ENCODE measurements at regions not wholly inside any gene's neighbourhood (a gene's known extent, or its start where the extent isn't known, plus 50 kb on each side); places are given as distances from the start of the nearest gene placed in this dataset.

GRCh38 chr4:159035570-159035969 is 67.3 kb upstream of the RAPGEF2 start:
- H3K4me3 Mint-ChIP-seq (ENCODE audit: low read depth): no peak overlapping the region
- no peaks in the 10 kb centered on the region for H3K36me3 Mint-ChIP-seq (ENCODE audit: insufficient read depth)
- DNase-seq (ENCODE audit: low spot score, unreplicated experiment): no peak
- no peak for TF ChIP-seq CTCF (IDR thresholded peaks at IDR 0.05; ENCODE audit: unreplicated experiment)
- no peak overlapping the region for H3K27ac Mint-ChIP-seq
- no peaks in the 10 kb centered on the region for H3K9me3 Mint-ChIP-seq (ENCODE audit: low read depth)
- H3K4me1 Mint-ChIP-seq (ENCODE audit: low read depth): peaks cover 6% of the 10 kb centered on the region
- H3K27me3 Mint-ChIP-seq: peaks cover 4% of the 10 kb centered on the region

GRCh38 chr4:159038536-159038935 is 64.3 kb upstream of the RAPGEF2 start:
- Mint-ChIP-seq H3K27me3 (peaks cover 4% of the 10 kb centered on the region), H3K9me3 (ENCODE audit: low read depth) (no peaks in the 10 kb centered on the region), H3K4me1 (ENCODE audit: low read depth) (peaks cover 1% of the 10 kb centered on the region), H3K4me3 (ENCODE audit: low read depth) (no peak overlapping the region), H3K36me3 (ENCODE audit: insufficient read depth) (no peaks in the 10 kb centered on the region), H3K27ac (no peak overlapping the region)
- TF ChIP-seq CTCF (IDR thresholded peaks at IDR 0.05; ENCODE audit: unreplicated experiment): no peak
- no peak for DNase-seq (ENCODE audit: low spot score, unreplicated experiment)

- DNase-seq (ENCODE audit: low spot score, unreplicated experiment): no peak
- TF ChIP-seq CTCF (IDR thresholded peaks at IDR 0.05; ENCODE audit: unreplicated experiment): no peak
- no peaks in the 10 kb centered on the region for H3K36me3 Mint-ChIP-seq (ENCODE audit: insufficient read depth)
- peaks cover 2% of the 10 kb centered on the region for H3K9me3 Mint-ChIP-seq (ENCODE audit: low read depth)
- no peak overlapping the region for H3K4me3 Mint-ChIP-seq (ENCODE audit: low read depth)
- H3K4me1 Mint-ChIP-seq (ENCODE audit: low read depth): peaks cover 4% of the 10 kb centered on the region
- peaks cover 4% of the 10 kb centered on the region for H3K27me3 Mint-ChIP-seq
- H3K27ac Mint-ChIP-seq: no peak overlapping the region
Observed at GRCh38 chr4:159041054-159042034, 61.5 kb upstream of the RAPGEF2 start.

GRCh38 chr4:159042097-159042605 is 60.7 kb upstream of the RAPGEF2 start:
- peaks cover 2% of the 10 kb centered on the region for H3K9me3 Mint-ChIP-seq (ENCODE audit: low read depth)
- H3K4me1 Mint-ChIP-seq (ENCODE audit: low read depth): peaks cover 4% of the 10 kb centered on the region
- no peak overlapping the region for H3K4me3 Mint-ChIP-seq (ENCODE audit: low read depth)
- no peak for TF ChIP-seq CTCF (IDR thresholded peaks at IDR 0.05; ENCODE audit: unreplicated experiment)
- H3K36me3 Mint-ChIP-seq (ENCODE audit: insufficient read depth): no peaks in the 10 kb centered on the region
- no peak overlapping the region for H3K27ac Mint-ChIP-seq
- no peak for DNase-seq (ENCODE audit: low spot score, unreplicated experiment)
- no peaks in the 10 kb centered on the region for H3K27me3 Mint-ChIP-seq

DNA sequence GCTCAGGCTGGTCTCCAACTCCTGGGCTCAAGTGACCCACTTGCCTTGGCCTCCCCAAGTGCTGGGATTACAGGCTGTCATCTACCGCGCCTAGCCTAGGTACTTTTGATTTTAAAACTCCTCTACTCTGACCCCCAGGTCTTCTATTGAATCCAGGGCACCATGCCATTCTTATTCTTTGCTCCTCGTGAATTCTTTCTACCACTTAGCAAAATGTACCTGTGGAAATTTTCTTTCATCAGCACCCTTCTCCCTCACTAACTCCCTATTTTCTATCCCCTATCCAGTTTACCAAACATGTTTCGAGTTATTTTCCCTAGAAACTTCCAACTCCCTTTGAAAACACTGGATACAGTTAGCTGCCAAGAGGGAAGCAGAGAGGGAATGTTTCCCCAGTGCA is 60.0 kb upstream of the RAPGEF2 start:
- H3K27me3 Mint-ChIP-seq: no peaks in the 10 kb centered on the region
- H3K9me3 Mint-ChIP-seq (ENCODE audit: low read depth): peaks cover 2% of the 10 kb centered on the region
- no peak for DNase-seq (ENCODE audit: low spot score, unreplicated experiment)
- no peak overlapping the region for H3K27ac Mint-ChIP-seq
- no peaks in the 10 kb centered on the region for H3K36me3 Mint-ChIP-seq (ENCODE audit: insufficient read depth)
- no peak overlapping the region for H3K4me3 Mint-ChIP-seq (ENCODE audit: low read depth)
- H3K4me1 Mint-ChIP-seq (ENCODE audit: low read depth): peaks cover 10% of the 10 kb centered on the region
- TF ChIP-seq CTCF (IDR thresholded peaks at IDR 0.05; ENCODE audit: unreplicated experiment): no peak

Data from progenitor cell of endocrine pancreas (in vitro differentiated cells).